ENCODE measurements at regions not wholly inside any gene's neighbourhood (a gene's known extent, or its start where the extent isn't known, plus 50 kb on each side); places are given as distances from the start of the nearest gene placed in this dataset.

GRCh38 chr1:24987424-24987823, 57.3 kb upstream of the RUNX3 start:
- no peak for ATAC-seq
- TF ChIP-seq OSR1 (CRISPR knock-in tag; IDR thresholded peaks at IDR 0.05) (no peak), PPARA (CRISPR knock-in tag; IDR thresholded peaks at IDR 0.05; ENCODE audit: borderline replicate concordance) (no peak), GLIS3 (CRISPR knock-in tag; IDR thresholded peaks at IDR 0.05) (no peak), TSHZ2 (CRISPR knock-in tag; IDR thresholded peaks at IDR 0.05) (no peak)

GRCh38 chr1:24986372-24986965, 56.4 kb upstream of the RUNX3 start:
- ATAC-seq: no peak
- TF ChIP-seq ZNF8 (CRISPR knock-in tag; IDR thresholded peaks at IDR 0.05) (no peak), ZC3H10 (CRISPR knock-in tag; IDR thresholded peaks at IDR 0.05) (no peak), ZNF70 (CRISPR knock-in tag; IDR thresholded peaks at IDR 0.05) (no peak), BACH2 (CRISPR knock-in tag; IDR thresholded peaks at IDR 0.05; ENCODE audit: borderline replicate concordance) (no peak), CSDC2 (CRISPR knock-in tag; IDR thresholded peaks at IDR 0.05) (no peak), ESRRG (CRISPR knock-in tag; IDR thresholded peaks at IDR 0.05) (no peak), PPARA (CRISPR knock-in tag; IDR thresholded peaks at IDR 0.05; ENCODE audit: borderline replicate concordance) (no peak), ZFP30 (CRISPR knock-in tag; IDR thresholded peaks at IDR 0.05) (no peak), RARB (CRISPR knock-in tag; IDR thresholded peaks at IDR 0.05) (no peak)

- TF ChIP-seq CSDC2 (CRISPR knock-in tag; IDR thresholded peaks at IDR 0.05): no peak
- no peak for TF ChIP-seq ESRRG (CRISPR knock-in tag; IDR thresholded peaks at IDR 0.05)
- no peak for ATAC-seq
Measured at GRCh38 chr1:24985737-24986136, 55.7 kb upstream of the RUNX3 start.

- no peak for TF ChIP-seq ZNF565 (CRISPR knock-in tag; conservative IDR thresholded peaks at IDR 0.05; ENCODE audit: low read depth)
- no peak for ATAC-seq
Measured at GRCh38 chr1:24984800-24985522, 54.9 kb upstream of the RUNX3 start.

GRCh38 chr1:24984300-24984699, 54.2 kb upstream of the RUNX3 start:
- no peak for TF ChIP-seq ZNF70 (CRISPR knock-in tag; IDR thresholded peaks at IDR 0.05)
- TF ChIP-seq ZNF565 (CRISPR knock-in tag; conservative IDR thresholded peaks at IDR 0.05; ENCODE audit: low read depth): no peak
- ATAC-seq: no peak

- no peak for ATAC-seq
- TF ChIP-seq PPARA (CRISPR knock-in tag; IDR thresholded peaks at IDR 0.05; ENCODE audit: borderline replicate concordance): no peak
- TF ChIP-seq ZNF565 (CRISPR knock-in tag; conservative IDR thresholded peaks at IDR 0.05; ENCODE audit: low read depth): no peak
- TF ChIP-seq ARNTL (CRISPR knock-in tag; IDR thresholded peaks at IDR 0.05; ENCODE audit: borderline replicate concordance, low read depth): no peak
- no peak for TF ChIP-seq POU6F1 (CRISPR knock-in tag; IDR thresholded peaks at IDR 0.05; ENCODE audit: borderline replicate concordance, low read depth)
- no peak for TF ChIP-seq CSRNP3 (CRISPR knock-in tag; IDR thresholded peaks at IDR 0.05)
- no peak for TF ChIP-seq CSDC2 (CRISPR knock-in tag; IDR thresholded peaks at IDR 0.05)
- TF ChIP-seq TOX (CRISPR knock-in tag; IDR thresholded peaks at IDR 0.05; ENCODE audit: borderline replicate concordance): no peak
- no peak for TF ChIP-seq TCF4 (CRISPR knock-in tag; IDR thresholded peaks at IDR 0.05; ENCODE audit: borderline replicate concordance)
- TF ChIP-seq ZC3H10 (CRISPR knock-in tag; IDR thresholded peaks at IDR 0.05): no peak
- no peak for TF ChIP-seq ZNF8 (CRISPR knock-in tag; IDR thresholded peaks at IDR 0.05)
- TF ChIP-seq RARB (CRISPR knock-in tag; IDR thresholded peaks at IDR 0.05): no peak
- no peak for TF ChIP-seq TSHZ2 (CRISPR knock-in tag; IDR thresholded peaks at IDR 0.05)
- no peak for TF ChIP-seq PATZ1 (CRISPR knock-in tag; IDR thresholded peaks at IDR 0.05; ENCODE audit: borderline replicate concordance)
- TF ChIP-seq BACH2 (CRISPR knock-in tag; IDR thresholded peaks at IDR 0.05; ENCODE audit: borderline replicate concordance): no peak
- no peak for TF ChIP-seq ZNF70 (CRISPR knock-in tag; IDR thresholded peaks at IDR 0.05)
Measured at GRCh38 chr1:24983006-24983680, 53.1 kb upstream of the RUNX3 start.
